Hypothalamus (tissue), 51 donors: ENCODE measurements at regions not wholly inside any gene's neighbourhood (a gene's known extent, or its start where the extent isn't known, plus 50 kb on each side); places are given as distances from the start of the nearest gene placed in this dataset.
A peak's percentile ranks its signal among the peaks of the same experiment; 100 is the strongest.
"Not testable (repeated sequence)": the region's sequence is repeated elsewhere in the genome, so short reads cannot be mapped to it uniquely, and the experiment has no call there.

ENCODE experiments used
- DNase-seq, 51 donors: peaks; one replicate each; lab custom pipeline; 2025; lab: John Stamatoyannopoulos, UW

- not testable (repeated sequence) for DNase-seq
Observed at GRCh38 chr22:34684278-34684677, 381.7 kb upstream of the ISX start.

DNA sequence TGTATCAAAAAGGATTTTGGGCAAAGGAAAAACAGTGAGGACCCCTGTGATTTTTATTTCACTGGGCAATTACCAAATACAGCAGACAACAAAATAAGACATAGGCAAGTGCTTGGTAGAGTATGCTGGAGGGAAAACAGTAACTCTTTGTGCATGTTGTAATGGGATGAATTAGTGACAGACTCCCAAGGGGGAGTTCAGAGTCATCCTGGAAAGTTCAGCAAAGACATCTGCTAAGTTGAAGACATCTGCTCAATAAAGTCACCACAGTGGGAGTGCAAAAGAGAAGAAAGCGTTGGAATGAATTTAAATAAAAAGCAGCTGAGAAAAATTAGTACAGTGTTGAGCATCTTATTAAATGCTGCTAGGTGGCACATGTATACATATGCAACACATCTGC lies 378.8 kb upstream of the ISX start:
- no peak for DNase-seq

DNA sequence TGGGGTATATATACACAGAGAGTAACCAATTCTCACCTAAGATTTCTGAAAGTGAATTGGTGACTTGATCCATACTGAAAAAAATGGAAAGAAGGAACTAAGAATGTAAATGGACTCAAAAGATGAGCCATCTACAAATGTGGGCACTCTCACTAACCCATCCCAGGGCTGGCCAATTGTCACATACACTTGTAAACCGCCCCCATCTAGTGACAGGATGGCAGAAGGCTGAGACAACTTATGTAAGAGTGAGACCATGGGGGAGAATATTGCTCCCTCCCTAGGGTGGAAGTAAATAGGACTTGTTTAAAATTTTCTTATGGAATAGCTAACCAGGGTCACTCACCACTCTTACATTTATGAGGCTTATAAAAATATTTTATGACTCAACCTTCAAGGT lies 377.1 kb upstream of the ISX start:
- no peak for DNase-seq

- DNase-seq = no peak
Observed at GRCh38 chr22:34696557-34696956, 369.4 kb upstream of the ISX start.

DNA sequence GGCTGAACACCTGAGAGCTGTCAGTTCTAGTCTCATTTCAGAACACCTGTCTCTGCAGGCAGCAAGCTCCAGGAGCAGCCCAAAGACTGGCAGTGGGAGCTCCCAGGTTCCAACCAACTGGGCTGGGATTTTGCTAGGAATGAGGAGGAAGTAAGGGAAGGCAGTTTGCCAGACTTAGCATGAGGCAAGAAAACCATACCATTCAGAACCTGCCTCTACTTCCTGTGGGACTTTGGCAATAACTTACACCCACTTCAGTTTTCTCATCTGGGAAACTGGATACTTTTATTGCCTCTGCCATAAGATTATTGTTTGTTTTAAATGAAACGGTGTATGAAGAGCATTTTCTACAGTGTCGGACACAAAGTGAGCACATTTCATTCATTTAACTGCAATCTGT lies 363.7 kb upstream of the ISX start:
- no peak for DNase-seq

- DNase-seq = no peak
Observed at GRCh38 chr22:34709641-34710040, 356.3 kb upstream of the ISX start.

- no peak for DNase-seq
Observed at GRCh38 chr22:34722901-34723300, 343.1 kb upstream of the ISX start.

GRCh38 chr22:34736081-34736480 lies 329.9 kb upstream of the ISX start:
- no peak for DNase-seq

DNA sequence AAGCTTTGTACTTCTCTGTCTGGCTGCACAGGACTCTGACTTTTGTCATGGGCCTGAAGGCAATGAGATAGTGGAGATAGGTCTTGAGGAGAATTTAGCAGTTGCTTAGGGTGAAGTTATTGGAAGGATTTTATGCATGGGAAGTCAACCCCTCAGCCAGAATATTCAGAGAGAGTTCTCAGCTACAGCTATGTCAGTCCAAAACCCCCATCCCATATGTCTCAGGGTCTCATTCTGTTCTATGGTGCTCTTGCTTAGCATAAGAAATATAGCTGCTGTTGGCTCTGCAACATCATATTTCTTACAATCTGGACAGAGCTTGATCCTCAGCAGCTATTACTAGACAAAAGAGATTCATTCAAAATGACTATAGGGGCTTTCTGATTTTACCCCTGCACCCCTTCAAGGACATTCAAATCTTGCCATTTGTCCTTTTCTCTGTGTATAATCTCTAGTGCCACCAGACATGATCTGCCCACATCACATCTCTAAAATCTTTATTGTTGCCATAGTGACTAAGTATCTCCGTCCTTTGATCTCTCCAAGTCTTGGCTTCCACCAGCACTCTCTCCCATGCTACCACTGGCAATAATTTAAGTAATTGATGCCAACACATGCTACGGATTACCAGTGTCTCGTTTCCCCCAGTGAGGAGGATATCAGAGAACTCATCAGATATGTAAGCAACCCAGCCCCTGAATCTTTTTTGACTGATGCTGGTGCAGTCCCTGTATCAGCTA lies 327.1 kb upstream of the ISX start:
- DNase-seq = no peak

- no peak for DNase-seq
Observed at GRCh38 chr22:34743110-34743751, 322.7 kb upstream of the ISX start.

GRCh38 chr22:34760276-34761008 lies 305.5 kb upstream of the ISX start:
- no peak for DNase-seq

DNA sequence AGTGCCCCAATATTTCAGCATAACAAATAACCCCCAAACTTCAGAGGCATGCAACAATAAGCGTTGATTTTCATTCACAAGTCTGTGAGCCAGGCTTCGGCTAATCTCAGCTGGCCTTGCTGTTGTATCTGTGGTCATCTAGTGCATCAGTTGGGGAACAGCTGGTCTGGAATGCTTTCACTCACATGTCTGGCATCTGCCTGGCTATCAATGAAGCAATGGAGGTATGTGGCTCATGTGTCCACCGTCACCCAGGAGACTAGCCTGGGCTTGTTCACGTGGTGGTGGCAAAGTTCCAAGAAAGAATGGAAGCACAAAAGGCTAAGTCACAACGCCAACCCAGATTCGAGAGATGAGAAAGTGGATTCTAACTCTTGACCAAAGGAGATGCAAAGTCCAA lies 304.8 kb upstream of the ISX start:
- DNase-seq = no peak

DNA sequence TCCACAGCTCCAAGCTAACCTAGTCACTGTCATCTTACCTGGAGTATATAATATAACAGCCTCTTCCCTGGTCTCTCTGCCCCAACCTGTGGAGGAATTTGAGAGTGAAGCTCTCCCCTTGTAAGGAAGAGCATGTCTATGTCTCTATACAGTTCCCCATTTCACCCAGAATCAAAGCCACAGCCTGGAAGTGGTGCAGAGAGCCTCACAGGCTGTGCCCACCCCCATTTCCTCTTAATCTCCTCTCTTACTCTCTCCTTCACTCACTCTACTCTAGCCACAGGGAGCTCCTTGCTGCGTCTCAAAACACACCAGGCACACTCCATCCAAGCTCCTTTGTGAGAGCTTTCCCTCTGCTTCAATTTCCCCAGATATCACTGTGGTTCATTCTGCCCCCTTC lies 302.5 kb upstream of the ISX start:
- DNase-seq = no peak

DNA sequence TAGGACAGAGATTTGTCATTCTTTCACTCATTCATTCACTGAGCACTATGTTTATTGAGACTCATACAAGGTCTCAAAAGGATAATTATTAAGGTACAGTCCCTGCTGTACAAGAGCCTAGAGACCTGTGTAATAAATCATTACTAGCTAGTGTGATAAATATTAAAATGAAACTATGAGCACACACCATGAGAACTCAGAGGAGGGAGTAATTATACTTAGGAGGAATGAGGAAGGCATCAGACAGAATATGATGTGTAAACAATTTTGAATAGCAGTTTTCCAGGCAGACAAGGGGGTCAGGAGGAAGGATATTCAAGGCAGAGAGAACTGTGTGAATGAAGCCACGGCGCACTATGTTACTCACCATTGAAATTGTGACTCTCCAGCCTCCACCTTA lies 300.8 kb upstream of the ISX start:
- no peak for DNase-seq

GRCh38 chr22:34769361-34769760 lies 296.6 kb upstream of the ISX start:
- DNase-seq = no peak

DNA sequence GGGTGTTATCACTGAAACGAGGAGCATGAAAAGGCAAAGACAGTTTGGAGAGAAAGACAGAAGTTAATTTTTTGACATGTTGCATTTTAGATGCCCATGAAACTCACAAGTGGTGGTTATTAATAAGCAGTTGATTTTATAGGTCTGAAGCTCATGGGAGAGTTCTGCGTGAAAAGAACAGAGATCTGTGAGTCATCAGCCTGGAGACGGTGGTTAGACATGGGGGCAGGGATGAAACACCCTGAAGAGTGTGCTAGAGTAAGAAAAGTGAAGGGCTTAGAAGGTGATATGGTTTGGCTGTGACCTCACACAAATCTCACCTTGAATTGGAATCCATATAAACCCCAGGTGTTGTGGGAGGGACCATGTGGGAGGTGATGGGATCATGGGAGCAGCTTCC lies 289.1 kb upstream of the ISX start:
- DNase-seq = peak in 1 of 51 donors; percentile 2

- DNase-seq = no peak
Observed at GRCh38 chr22:34781681-34782080, 284.3 kb upstream of the ISX start.

DNA sequence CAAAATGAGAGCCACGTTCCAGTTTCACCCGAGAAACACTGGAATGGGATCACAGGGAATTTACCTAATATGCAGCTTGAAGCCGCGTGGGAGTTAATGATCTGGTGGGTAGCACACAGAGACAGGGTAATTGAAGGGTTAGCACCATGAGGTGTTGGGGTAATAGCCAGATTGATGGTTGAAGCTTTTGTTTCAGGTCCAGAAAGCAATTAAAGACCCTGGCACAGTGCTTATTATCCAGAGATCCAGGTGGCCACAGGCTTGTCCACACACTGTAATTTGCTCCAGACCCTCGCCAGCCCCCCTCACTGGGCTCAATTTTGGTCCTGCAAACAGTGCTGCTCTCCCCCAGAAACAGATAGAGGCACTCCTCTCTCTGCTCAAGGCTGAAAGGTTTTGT lies 282.5 kb upstream of the ISX start:
- no peak for DNase-seq

DNA sequence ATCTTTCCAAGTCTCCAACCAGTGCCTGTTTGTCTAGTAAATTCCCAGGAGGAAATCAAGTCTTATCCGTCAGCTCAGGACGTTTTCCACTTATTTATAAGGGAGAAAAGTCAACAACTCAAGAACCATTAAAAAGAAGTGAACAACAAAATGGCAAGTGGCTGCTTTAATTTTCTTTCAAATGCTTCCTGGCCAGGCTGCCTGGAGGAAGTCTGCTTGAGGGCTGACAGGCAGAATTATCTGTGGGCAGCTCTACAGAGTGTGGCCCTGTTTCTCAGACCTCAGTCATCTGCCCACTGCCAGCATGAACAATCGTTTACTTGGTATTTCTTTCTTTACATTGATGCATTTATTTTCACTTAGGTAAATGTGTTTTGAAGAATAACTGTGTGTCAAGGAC lies 281.9 kb upstream of the ISX start:
- no peak for DNase-seq

DNA sequence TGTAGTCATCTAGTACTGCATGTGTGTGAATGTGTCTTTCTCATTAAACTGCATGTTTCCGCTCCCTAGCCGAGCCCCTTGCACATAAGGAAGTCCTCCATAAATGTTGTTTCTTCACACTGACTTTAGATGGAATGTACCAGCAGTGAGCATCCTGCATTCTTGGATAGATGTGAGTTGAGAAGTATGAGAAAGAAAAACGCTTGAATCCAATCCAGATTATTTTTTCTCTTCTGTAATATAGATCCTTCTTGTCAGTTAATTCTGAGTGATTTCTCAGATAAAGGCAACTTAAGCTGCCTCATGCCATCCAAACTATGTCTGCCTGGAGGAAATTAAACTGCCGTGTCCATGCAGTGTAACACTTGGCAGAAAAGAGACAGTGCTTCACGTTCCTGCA lies 268.1 kb upstream of the ISX start:
- DNase-seq = no peak

GRCh38 chr22:34798605-34799004 lies 267.4 kb upstream of the ISX start:
- no peak for DNase-seq
